ENCODE measurements at regions not wholly inside any gene's neighbourhood (a gene's known extent, or its start where the extent isn't known, plus 50 kb on each side); places are given as distances from the start of the nearest gene placed in this dataset.

DNA sequence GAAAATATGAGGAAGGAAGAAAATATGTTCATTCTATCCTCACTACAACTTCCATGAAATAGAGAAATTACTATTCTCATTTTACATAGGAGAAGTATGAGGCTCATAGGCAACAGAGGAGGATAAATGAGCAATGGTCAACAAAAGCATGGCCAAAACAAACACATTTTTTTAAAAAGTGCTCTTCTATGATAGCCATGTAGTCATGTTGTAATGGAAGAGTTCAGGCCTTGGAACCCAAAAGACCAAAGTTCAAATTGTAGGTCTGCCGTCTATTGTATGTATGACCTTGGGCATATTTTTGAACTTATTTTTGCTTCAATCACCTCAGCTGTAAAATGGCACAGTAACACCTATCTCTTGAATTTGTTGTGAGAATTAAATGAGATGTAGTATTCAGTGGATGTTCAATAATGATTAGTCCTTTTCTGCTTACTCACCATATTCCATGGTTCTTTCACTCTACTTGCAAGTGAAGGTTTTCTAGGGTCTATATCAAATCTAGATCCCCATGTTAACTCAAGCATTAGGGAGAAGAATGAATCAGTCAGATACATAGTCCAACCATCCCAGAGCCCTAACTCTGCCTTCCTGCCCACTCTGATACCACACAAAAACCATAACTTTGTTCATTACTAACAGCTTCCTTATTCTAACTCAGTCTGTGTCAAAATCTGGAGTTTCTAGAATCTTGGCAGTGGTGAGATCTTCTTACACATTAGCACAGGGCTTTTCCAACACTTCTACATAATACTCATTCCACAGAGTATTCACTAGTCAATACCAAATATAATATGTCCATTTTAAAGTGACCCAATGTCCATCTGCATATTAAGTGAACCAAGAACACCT is 353.2 kb downstream of the PLPP3 start:
- no peak overlapping the region for H4K8ac ChIP-seq (ENCODE audit: low read depth, low read length)
- H3K27ac ChIP-seq (replicated peaks; ENCODE audit: low read length), result no peak overlapping the region
- no peaks in the 10 kb centered on the region for H3K79me1 ChIP-seq (ENCODE audit: low read depth, low read length)
- H3K18ac ChIP-seq (ENCODE audit: low read length), result no peak overlapping the region
- H3K4me2 ChIP-seq (ENCODE audit: insufficient read depth, low read length, poor library complexity, severe bottlenecking), result no peak overlapping the region
- no peak overlapping the region for H2AFZ ChIP-seq (ENCODE audit: low read length)
- H2BK15ac ChIP-seq (ENCODE audit: low read length), result no peak overlapping the region
- no peaks in the 10 kb centered on the region for H3K36me3 ChIP-seq (replicated peaks in 1 of 2; ENCODE audit: control insufficient read depth in 2 of 2, insufficient read depth in 2 of 2, low read length in 2 of 2)
- no peak overlapping the region for H4K91ac ChIP-seq (ENCODE audit: low read depth, low read length, poor library complexity)
- H3K9me3 ChIP-seq (replicated peaks in 1 of 2; ENCODE audit: control insufficient read depth in 2 of 2, insufficient read depth in 1 of 2, low read depth in 1 of 2, low read length in 2 of 2), result no peaks in the 10 kb centered on the region
- H2BK5ac ChIP-seq (ENCODE audit: low read length), result no peak overlapping the region
- H2BK12ac ChIP-seq (ENCODE audit: low read length), result no peak overlapping the region
- no CpG with 5 or more reads among the region's 1 CpG for WGBS, 2 donors (ENCODE audit: extremely low coverage in 2 of 2, insufficient read length in 2 of 2, insufficient replicate concordance in 1 of 2)
- no peaks in the 10 kb centered on the region for H3K27me3 ChIP-seq (ENCODE audit: control insufficient read depth in 3 of 3, insufficient read depth in 3 of 3, low read depth in 1 of 3, low read length in 3 of 3)
- H3K14ac ChIP-seq (ENCODE audit: low read length), result no peak overlapping the region
- H3K4me1 ChIP-seq (ENCODE audit: control insufficient read depth in 2 of 2, insufficient read depth in 1 of 2, low read depth in 1 of 2, low read length in 2 of 2), result peaks cover 0 to 16% of the 10 kb centered on the region in 2 donors
- no peak overlapping the region for H3K23ac ChIP-seq (ENCODE audit: low read depth, low read length, poor library complexity)
- H3K9ac ChIP-seq (ENCODE audit: low read depth, low read length, poor library complexity), result no peak overlapping the region
- DNase-seq (ENCODE audit: low spot score), result no peak
- no peak overlapping the region for H3K4ac ChIP-seq (ENCODE audit: low read length)
- no peak overlapping the region for H3K4me3 ChIP-seq (ENCODE audit: low read length in 2 of 2)
- no peak overlapping the region for H2BK120ac ChIP-seq (ENCODE audit: low read depth, low read length)
- H2AK5ac ChIP-seq (ENCODE audit: low read depth, low read length), result no peak overlapping the region

DNA sequence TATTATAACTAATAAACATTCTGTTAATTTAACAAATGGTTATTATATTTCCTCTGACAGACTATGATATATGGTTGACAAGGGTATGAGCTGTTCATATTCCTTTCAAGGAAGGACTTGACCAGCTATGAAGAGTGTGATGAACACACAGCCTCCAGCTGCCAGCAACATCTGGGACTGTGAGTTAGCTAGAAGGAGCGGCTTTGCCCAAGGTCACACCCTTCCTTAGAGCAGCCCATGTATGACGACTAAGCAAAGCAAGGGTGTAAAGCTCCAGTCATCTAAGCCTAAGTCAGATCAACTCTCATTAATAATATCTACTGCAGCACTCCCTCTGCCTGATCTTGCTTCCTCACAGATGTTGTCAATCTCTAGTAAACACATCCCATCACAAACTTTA is 355.4 kb downstream of the PLPP3 start:
- Histone ChIP-seq H3K18ac (ENCODE audit: low read length) (no peak overlapping the region), H3K14ac (ENCODE audit: low read length) (no peak overlapping the region), H3K36me3 (replicated peaks in 1 of 2; ENCODE audit: control insufficient read depth in 2 of 2, insufficient read depth in 2 of 2, low read length in 2 of 2) (no peaks in the 10 kb centered on the region), H3K4me3 (ENCODE audit: low read length in 2 of 2) (no peak overlapping the region), H3K9ac (ENCODE audit: low read depth, low read length, poor library complexity) (no peak overlapping the region), H4K91ac (ENCODE audit: low read depth, low read length, poor library complexity) (no peak overlapping the region), H2AK5ac (ENCODE audit: low read depth, low read length) (no peak overlapping the region), H3K27ac (replicated peaks; ENCODE audit: low read length) (no peak overlapping the region), H2BK15ac (ENCODE audit: low read length) (no peak overlapping the region), H2BK120ac (ENCODE audit: low read depth, low read length) (no peak overlapping the region), H3K79me1 (ENCODE audit: low read depth, low read length) (no peaks in the 10 kb centered on the region), H3K4me1 (ENCODE audit: control insufficient read depth in 2 of 2, insufficient read depth in 1 of 2, low read depth in 1 of 2, low read length in 2 of 2) (peaks cover 0 to 6% of the 10 kb centered on the region in 2 donors), H2BK5ac (ENCODE audit: low read length) (no peak overlapping the region), H3K4me2 (ENCODE audit: insufficient read depth, low read length, poor library complexity, severe bottlenecking) (no peak overlapping the region), H2AFZ (ENCODE audit: low read length) (no peak overlapping the region), H3K4ac (ENCODE audit: low read length) (no peak overlapping the region), H3K23ac (ENCODE audit: low read depth, low read length, poor library complexity) (no peak overlapping the region), H3K27me3 (ENCODE audit: control insufficient read depth in 3 of 3, insufficient read depth in 3 of 3, low read depth in 1 of 3, low read length in 3 of 3) (no peaks in the 10 kb centered on the region), H4K8ac (ENCODE audit: low read depth, low read length) (no peak overlapping the region), H3K9me3 (replicated peaks in 1 of 2; ENCODE audit: control insufficient read depth in 2 of 2, insufficient read depth in 1 of 2, low read depth in 1 of 2, low read length in 2 of 2) (no peaks in the 10 kb centered on the region), H2BK12ac (ENCODE audit: low read length) (no peak overlapping the region)
- DNase-seq (ENCODE audit: low spot score), result no peak
- WGBS, 2 donors (ENCODE audit: extremely low coverage in 2 of 2, insufficient read length in 2 of 2, insufficient replicate concordance in 1 of 2), result no CpG with 5 or more reads among the region's 2 CpGs

DNA sequence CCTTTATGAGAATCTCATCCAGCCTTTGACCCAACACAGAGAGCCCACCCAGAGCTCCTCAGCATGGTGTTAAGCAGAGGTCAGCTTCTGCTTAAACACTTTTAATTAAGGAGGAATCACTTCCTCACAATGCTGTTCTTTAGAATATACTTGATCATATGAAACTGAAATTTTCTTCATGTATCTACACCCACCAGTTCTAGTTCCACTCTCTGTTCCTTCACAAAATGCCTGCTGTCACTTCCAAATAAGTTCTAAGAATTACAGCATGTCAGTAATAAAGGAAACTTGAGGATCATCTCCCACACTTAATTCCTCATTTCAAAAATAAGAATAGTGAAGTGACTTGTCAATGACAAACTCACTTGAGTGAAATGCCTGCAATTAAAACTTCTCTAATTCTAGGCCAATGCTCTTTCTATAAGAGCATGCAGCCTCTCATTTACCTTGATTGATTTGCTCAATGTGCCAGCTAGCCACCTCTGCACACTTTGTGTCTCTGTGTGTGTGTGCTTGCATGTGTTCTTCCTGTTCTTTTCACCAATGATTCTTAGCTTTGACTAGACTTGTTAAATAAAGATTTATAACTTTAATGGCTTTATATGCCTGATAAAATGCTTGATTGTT is 356.3 kb downstream of the PLPP3 start:
- no peaks in the 10 kb centered on the region for H3K4me1 ChIP-seq (ENCODE audit: control insufficient read depth in 2 of 2, insufficient read depth in 1 of 2, low read depth in 1 of 2, low read length in 2 of 2)
- no peak overlapping the region for H3K4me2 ChIP-seq (ENCODE audit: insufficient read depth, low read length, poor library complexity, severe bottlenecking)
- H4K91ac ChIP-seq (ENCODE audit: low read depth, low read length, poor library complexity), result no peak overlapping the region
- no peak overlapping the region for H3K4ac ChIP-seq (ENCODE audit: low read length)
- H3K23ac ChIP-seq (ENCODE audit: low read depth, low read length, poor library complexity), result no peak overlapping the region
- no peak for DNase-seq (ENCODE audit: low spot score)
- H2BK120ac ChIP-seq (ENCODE audit: low read depth, low read length), result no peak overlapping the region
- no peak overlapping the region for H4K8ac ChIP-seq (ENCODE audit: low read depth, low read length)
- no peaks in the 10 kb centered on the region for H3K79me1 ChIP-seq (ENCODE audit: low read depth, low read length)
- no peak overlapping the region for H2AFZ ChIP-seq (ENCODE audit: low read length)
- no peaks in the 10 kb centered on the region for H3K36me3 ChIP-seq (replicated peaks in 1 of 2; ENCODE audit: control insufficient read depth in 2 of 2, insufficient read depth in 2 of 2, low read length in 2 of 2)
- H2BK15ac ChIP-seq (ENCODE audit: low read length), result no peak overlapping the region
- no peak overlapping the region for H3K27ac ChIP-seq (replicated peaks; ENCODE audit: low read length)
- no peaks in the 10 kb centered on the region for H3K27me3 ChIP-seq (ENCODE audit: control insufficient read depth in 3 of 3, insufficient read depth in 3 of 3, low read depth in 1 of 3, low read length in 3 of 3)
- H2BK12ac ChIP-seq (ENCODE audit: low read length), result no peak overlapping the region
- no peak overlapping the region for H3K9ac ChIP-seq (ENCODE audit: low read depth, low read length, poor library complexity)
- H3K18ac ChIP-seq (ENCODE audit: low read length), result no peak overlapping the region
- H3K9me3 ChIP-seq (replicated peaks in 1 of 2; ENCODE audit: control insufficient read depth in 2 of 2, insufficient read depth in 1 of 2, low read depth in 1 of 2, low read length in 2 of 2), result no peaks in the 10 kb centered on the region
- H2AK5ac ChIP-seq (ENCODE audit: low read depth, low read length), result no peak overlapping the region
- no peak overlapping the region for H3K14ac ChIP-seq (ENCODE audit: low read length)
- no peak overlapping the region for H3K4me3 ChIP-seq (ENCODE audit: low read length in 2 of 2)
- H2BK5ac ChIP-seq (ENCODE audit: low read length), result no peak overlapping the region

DNA sequence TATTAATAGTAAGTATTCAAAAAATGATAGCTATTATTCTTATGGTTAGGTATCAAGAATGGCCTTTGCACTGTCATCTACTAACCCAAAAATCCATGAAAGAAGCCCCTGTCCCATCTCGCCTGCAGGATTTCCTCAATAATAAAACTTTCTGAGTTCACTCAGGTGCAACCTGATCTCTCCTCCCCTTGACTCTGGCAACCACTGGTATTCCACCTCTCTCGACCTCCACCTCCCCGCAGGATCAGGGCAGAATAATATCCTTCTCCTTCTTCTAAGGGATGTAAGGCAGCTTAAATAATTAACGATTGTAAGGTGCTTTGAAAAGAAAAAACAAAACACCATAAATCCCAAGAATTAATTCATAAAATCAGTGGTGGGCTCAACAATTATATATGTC is 359.3 kb downstream of the PLPP3 start:
- H2AFZ ChIP-seq (ENCODE audit: low read length), result no peak overlapping the region
- no peak overlapping the region for H3K27ac ChIP-seq (replicated peaks; ENCODE audit: low read length)
- no peak for DNase-seq (ENCODE audit: low spot score)
- H3K23ac ChIP-seq (ENCODE audit: low read depth, low read length, poor library complexity), result no peak overlapping the region
- peaks cover 1 to 5% of the 10 kb centered on the region in 2 donors for H3K4me1 ChIP-seq (ENCODE audit: control insufficient read depth in 2 of 2, insufficient read depth in 1 of 2, low read depth in 1 of 2, low read length in 2 of 2)
- H3K36me3 ChIP-seq (replicated peaks in 1 of 2; ENCODE audit: control insufficient read depth in 2 of 2, insufficient read depth in 2 of 2, low read length in 2 of 2), result no peaks in the 10 kb centered on the region
- no peak overlapping the region for H3K4me2 ChIP-seq (ENCODE audit: insufficient read depth, low read length, poor library complexity, severe bottlenecking)
- H2BK12ac ChIP-seq (ENCODE audit: low read length), result no peak overlapping the region
- H3K14ac ChIP-seq (ENCODE audit: low read length), result no peak overlapping the region
- H3K9me3 ChIP-seq (replicated peaks in 1 of 2; ENCODE audit: control insufficient read depth in 2 of 2, insufficient read depth in 1 of 2, low read depth in 1 of 2, low read length in 2 of 2), result no peaks in the 10 kb centered on the region
- H3K4ac ChIP-seq (ENCODE audit: low read length), result no peak overlapping the region
- no peaks in the 10 kb centered on the region for H3K79me1 ChIP-seq (ENCODE audit: low read depth, low read length)
- no peak overlapping the region for H4K91ac ChIP-seq (ENCODE audit: low read depth, low read length, poor library complexity)
- no peak overlapping the region for H3K18ac ChIP-seq (ENCODE audit: low read length)
- no peak overlapping the region for H2BK15ac ChIP-seq (ENCODE audit: low read length)
- WGBS, 2 donors (ENCODE audit: extremely low coverage in 2 of 2, insufficient read length in 2 of 2, insufficient replicate concordance in 1 of 2), result no CpG with 5 or more reads among the region's 4 CpGs
- H3K27me3 ChIP-seq (ENCODE audit: control insufficient read depth in 3 of 3, insufficient read depth in 3 of 3, low read depth in 1 of 3, low read length in 3 of 3), result no peaks in the 10 kb centered on the region
- no peak overlapping the region for H2BK5ac ChIP-seq (ENCODE audit: low read length)
- H3K4me3 ChIP-seq (ENCODE audit: low read length in 2 of 2), result no peak overlapping the region
- no peak overlapping the region for H2AK5ac ChIP-seq (ENCODE audit: low read depth, low read length)
- no peak overlapping the region for H3K9ac ChIP-seq (ENCODE audit: low read depth, low read length, poor library complexity)
- no peak overlapping the region for H4K8ac ChIP-seq (ENCODE audit: low read depth, low read length)
- H2BK120ac ChIP-seq (ENCODE audit: low read depth, low read length), result no peak overlapping the region

All from neuronal stem cell (in vitro differentiated cells).